Lower leg skin (tissue), 4 donors: ENCODE measurements at regions not wholly inside any gene's neighbourhood (a gene's known extent, or its start where the extent isn't known, plus 50 kb on each side); places are given as distances from the start of the nearest gene placed in this dataset.
A peak's percentile ranks its signal among the peaks of the same experiment; 100 is the strongest.

Experiments
- DNase-seq, 2 donors: peaks; one replicate each; pipeline ENCODE4 v3.0.0-alpha.2; 2019; ENCODE audit warnings: low spot score in 2 of 2
- H3K4me3 ChIP-seq: fragments of 200-600 bp; sonication (generic); 2 replicates; pipeline ENCODE4 v1.5.1; 2017; ENCODE audit warnings: mild to moderate bottlenecking, low read depth; ENCODE audit not compliant: poor library complexity, severe bottlenecking
- CTCF ChIP-seq, 3 donors: fragments of 450-650 bp; IDR thresholded peaks; one replicate each; pipeline ENCODE4 v1.5.1; 2016; ENCODE audit warnings: antibody characterized with exemption in 3 of 3, mild to moderate bottlenecking in 3 of 3, moderate library complexity in 2 of 3
- POLR2A ChIP-seq, 2 donors: fragments of 450-650 bp; IDR thresholded peaks; one replicate each; pipeline ENCODE4 v1.6.1; 2016 to 2017; ENCODE audit warnings: antibody characterized with exemption in 2 of 2, mild to moderate bottlenecking in 1 of 2, moderate library complexity in 1 of 2
- WGBS, 2 donors: methylation state at CpG; one replicate each; pipeline ENCODE4 v1.1.5; 2018; 5-methylcytosine and 5-hydroxymethylcytosine counted together
- intact Hi-C: fragments of 100-400 bp; cut with DNase I; formaldehyde crosslinking; loops from one replicate; pipeline ENCODE4 v1.15.0; 2023; ENCODE audit warnings: low total_unique reads

- no peak for DNase-seq
- WGBS, 2 donors: 72 to 77% methylated on average over 4 of the region's 4 CpGs
- intact Hi-C loops: no loop called here
- TF ChIP-seq POLR2A (IDR thresholded peaks at IDR 0.05): no peak
- no peak for TF ChIP-seq CTCF (IDR thresholded peaks at IDR 0.05)
- H3K4me3 ChIP-seq: no peak overlapping the region
Observed at GRCh38 chr2:187918996-187919821, 365.0 kb upstream of the TFPI start.

- intact Hi-C loops: no loop called here
- no peak for DNase-seq
- TF ChIP-seq CTCF (IDR thresholded peaks at IDR 0.05) (no peak), POLR2A (IDR thresholded peaks at IDR 0.05) (no peak)
- 80 to 87% methylated on average over 1 of the region's 1 CpG for WGBS, 2 donors
- no peak overlapping the region for H3K4me3 ChIP-seq
Observed at GRCh38 chr2:187920511-187920910, 366.3 kb upstream of the TFPI start.

- no peak for DNase-seq
Observed at GRCh38 chr2:187922846-187923245, 368.6 kb upstream of the TFPI start.

GRCh38 chr2:187924293-187924692 is 367.4 kb upstream of the GULP1 start:
- no peak for DNase-seq
- intact Hi-C loops: no loop called here
- no peak overlapping the region for H3K4me3 ChIP-seq
- TF ChIP-seq POLR2A (IDR thresholded peaks at IDR 0.05): no peak
- TF ChIP-seq CTCF (IDR thresholded peaks at IDR 0.05): no peak

More at GRCh38 chr2:187922846-187923245, 368.6 kb upstream of the TFPI start:
- intact Hi-C loops: no loop called here
- TF ChIP-seq CTCF (IDR thresholded peaks at IDR 0.05) (no peak), POLR2A (IDR thresholded peaks at IDR 0.05) (no peak)
- H3K4me3 ChIP-seq: no peak overlapping the region
- 74 to 79% methylated on average over 2 of the region's 2 CpGs for WGBS, 2 donors

GRCh38 chr2:187934236-187934635 is 357.4 kb upstream of the GULP1 start:
- 76 to 77% methylated on average over 6 of the region's 6 CpGs for WGBS, 2 donors
- no peak for DNase-seq
- no peak for TF ChIP-seq CTCF (IDR thresholded peaks at IDR 0.05)
- TF ChIP-seq POLR2A (IDR thresholded peaks at IDR 0.05): no peak
- no peak overlapping the region for H3K4me3 ChIP-seq
- intact Hi-C loops: no loop called here

- TF ChIP-seq POLR2A (IDR thresholded peaks at IDR 0.05): no peak
- TF ChIP-seq CTCF (IDR thresholded peaks at IDR 0.05): no peak
- intact Hi-C loops: no loop called here
- WGBS, 2 donors: 81 to 89% methylated on average over 4 of the region's 4 CpGs
- DNase-seq: peak in 1 of 2 donors; percentile 68
- H3K4me3 ChIP-seq: no peak overlapping the region
Observed at GRCh38 chr2:187934692-187935091, 357.0 kb upstream of the GULP1 start.
